OCI-LY3 (cell line): ENCODE measurements at regions not wholly inside any gene's neighbourhood (a gene's known extent, or its start where the extent isn't known, plus 50 kb on each side); places are given as distances from the start of the nearest gene placed in this dataset.
A peak's percentile ranks its signal among the peaks of the same experiment; 100 is the strongest.

Source experiments
- H2AFZ ChIP-seq: fragments of 200-600, 300-600 bp; shearing (Covaris generic); 2 replicates; pipeline ENCODE4 v1.6.0; 2014; ENCODE audit warnings: antibody characterized with exemption, low read depth, low read length
- H3K27ac ChIP-seq: fragments of 200-600, 300-600 bp; sonication (generic); 2 replicates; pipeline ENCODE4 v1.5.1; 2014; ENCODE audit warnings: mild to moderate bottlenecking, low read length, moderate library complexity, mixed read lengths
- H3K27me3 ChIP-seq: fragments of 200-600, 300-600 bp; sonication (generic); 2 replicates; pipeline ENCODE4 v1.6.1; 2014; ENCODE audit warnings: low read depth, low read length, mixed read lengths
- H3K36me3 ChIP-seq: fragments of 200-600, 300-600 bp; sonication (generic); replicated peaks from 2 replicates; pipeline ENCODE3; 2014; ENCODE audit warnings: low read depth, low read length, mixed read lengths
- H3K4me1 ChIP-seq: fragments of 300-600, 200-600 bp; sonication (generic); 2 replicates; pipeline ENCODE4 v1.6.1; 2014; ENCODE audit warnings: low read length, mixed read lengths
- H3K4me2 ChIP-seq: fragments of 200-600, 300-600 bp; sonication (generic); 2 replicates; pipeline ENCODE4 v1.6.1; 2014; ENCODE audit warnings: low read length, mixed read lengths
- H3K4me3 ChIP-seq: fragments of 300-600, 200-600 bp; sonication (generic); 2 replicates; pipeline ENCODE4 v1.5.1; 2014; ENCODE audit warnings: antibody characterized with exemption, mild to moderate bottlenecking, low read length, moderate library complexity
- H3K79me2 ChIP-seq: fragments of 300-600, 200-600 bp; shearing (Covaris generic); 2 replicates; pipeline ENCODE4 v1.6.1; 2014; ENCODE audit warnings: mild to moderate bottlenecking, low read length, mixed read lengths
- H3K9ac ChIP-seq: fragments of 300-600, 200-600 bp; shearing (Covaris generic); 2 replicates; pipeline ENCODE4 v1.6.0; 2014; ENCODE audit warnings: mild to moderate bottlenecking, low read length, moderate library complexity
- H3K9me3 ChIP-seq: fragments of 200-600, 300-600 bp; shearing (Covaris generic); 2 replicates; pipeline ENCODE4 v1.6.1; 2014; ENCODE audit warnings: low read length, mixed read lengths; ENCODE audit not compliant: insufficient read depth
- H4K20me1 ChIP-seq: fragments of 200-600, 300-600 bp; sonication (generic); 2 replicates; pipeline ENCODE4 v1.6.1; 2016; ENCODE audit warnings: low read length, mixed read lengths; ENCODE audit not compliant: insufficient read depth
- EZH2phosphoT487 ChIP-seq: fragments of 200-600 bp; shearing (Covaris generic); IDR thresholded peaks from 2 replicates; pipeline ENCODE4 v1.6.1; 2018; ENCODE audit warnings: antibody characterized with exemption, mixed run types, low read depth
- TF ChIP-seq, protein P1 (sequence below): fragments of 200-600, 300-600 bp; sonication (generic); IDR thresholded peaks from 2 replicates; pipeline ENCODE4 v1.5.1; 2014; ENCODE audit warnings: antibody characterized with exemption, low read length, low read depth

GRCh38 chr14:46596236-46596635, 55.3 kb downstream of the RPL10L start:
- Histone ChIP-seq H3K27me3 (no peaks in the 10 kb centered on the region), H3K4me3 (no peak overlapping the region), H3K9ac (no peak overlapping the region), H3K27ac (no peak overlapping the region), H4K20me1 (no peaks in the 10 kb centered on the region), H3K4me1 (peaks cover 26% of the 10 kb centered on the region), H3K79me2 (no peaks in the 10 kb centered on the region), H3K36me3 (peaks cover 12% of the 10 kb centered on the region), H3K4me2 (no peak overlapping the region), H3K9me3 (0 out of 2 replicates have a peak, but pooled peaks cover 6% of the 10 kb centered on the region), H2AFZ (no peak overlapping the region)
- TF ChIP-seq EZH2phosphoT487, result no peak
- TF ChIP-seq, protein P1, sequence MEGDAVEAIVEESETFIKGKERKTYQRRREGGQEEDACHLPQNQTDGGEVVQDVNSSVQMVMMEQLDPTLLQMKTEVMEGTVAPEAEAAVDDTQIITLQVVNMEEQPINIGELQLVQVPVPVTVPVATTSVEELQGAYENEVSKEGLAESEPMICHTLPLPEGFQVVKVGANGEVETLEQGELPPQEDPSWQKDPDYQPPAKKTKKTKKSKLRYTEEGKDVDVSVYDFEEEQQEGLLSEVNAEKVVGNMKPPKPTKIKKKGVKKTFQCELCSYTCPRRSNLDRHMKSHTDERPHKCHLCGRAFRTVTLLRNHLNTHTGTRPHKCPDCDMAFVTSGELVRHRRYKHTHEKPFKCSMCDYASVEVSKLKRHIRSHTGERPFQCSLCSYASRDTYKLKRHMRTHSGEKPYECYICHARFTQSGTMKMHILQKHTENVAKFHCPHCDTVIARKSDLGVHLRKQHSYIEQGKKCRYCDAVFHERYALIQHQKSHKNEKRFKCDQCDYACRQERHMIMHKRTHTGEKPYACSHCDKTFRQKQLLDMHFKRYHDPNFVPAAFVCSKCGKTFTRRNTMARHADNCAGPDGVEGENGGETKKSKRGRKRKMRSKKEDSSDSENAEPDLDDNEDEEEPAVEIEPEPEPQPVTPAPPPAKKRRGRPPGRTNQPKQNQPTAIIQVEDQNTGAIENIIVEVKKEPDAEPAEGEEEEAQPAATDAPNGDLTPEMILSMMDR, result no peak

DNA sequence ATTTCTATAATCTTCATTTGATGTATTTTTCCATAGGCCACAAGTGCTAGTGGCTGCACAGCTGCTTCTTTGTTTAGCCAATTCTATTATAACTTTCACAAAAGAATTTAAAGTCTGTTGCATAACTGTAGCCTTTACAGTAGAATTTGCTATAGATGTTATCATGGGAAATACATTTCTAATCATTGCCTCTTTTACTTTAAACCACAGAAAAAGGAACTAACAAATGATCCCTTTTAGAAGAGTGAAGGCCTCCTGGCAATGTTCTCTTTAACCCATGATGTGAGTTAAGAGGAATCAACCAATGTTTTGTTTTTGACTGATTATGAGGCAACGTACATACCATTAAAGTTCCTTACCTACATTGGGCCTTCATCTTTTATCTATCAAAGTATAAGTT, 68.8 kb downstream of the RPL10L start:
- Histone ChIP-seq H3K9me3 (no peaks in the 10 kb centered on the region), H3K9ac (no peak overlapping the region), H3K27me3 (no peaks in the 10 kb centered on the region), H3K27ac (no peak overlapping the region), H4K20me1 (no peaks in the 10 kb centered on the region), H3K36me3 (peaks cover 4% of the 10 kb centered on the region), H3K4me1 (peaks cover 21% of the 10 kb centered on the region), H3K4me3 (no peak overlapping the region), H3K4me2 (no peak overlapping the region), H2AFZ (no peak overlapping the region), H3K79me2 (no peaks in the 10 kb centered on the region)
- TF ChIP-seq, protein P1, result no peak
- no peak for TF ChIP-seq EZH2phosphoT487

- peak overlapping the region; percentile 69 for H2AFZ ChIP-seq
- peak overlapping the region; percentile 67 for H3K4me2 ChIP-seq
Measured at GRCh38 chr14:46581036-46581671, 70.4 kb downstream of the RPL10L start.

GRCh38 chr14:46574978-46575375, 76.6 kb downstream of the RPL10L start:
- no peaks in the 10 kb centered on the region for H3K79me2 ChIP-seq
- H3K27me3 ChIP-seq, result no peaks in the 10 kb centered on the region
- no peak for TF ChIP-seq EZH2phosphoT487
- TF ChIP-seq, protein P1, result no peak
- no peak overlapping the region for H3K27ac ChIP-seq
- H3K4me3 ChIP-seq, result no peak overlapping the region
- no peak overlapping the region for H2AFZ ChIP-seq
- peak overlapping the region; percentile 16; the same call in 1 of the 2 replicates for H3K4me2 ChIP-seq
- H3K9ac ChIP-seq, result no peak overlapping the region
- no peaks in the 10 kb centered on the region for H4K20me1 ChIP-seq
- H3K4me1 ChIP-seq, result peaks cover 18% of the 10 kb centered on the region
- no peaks in the 10 kb centered on the region for H3K9me3 ChIP-seq
- no peaks in the 10 kb centered on the region for H3K36me3 ChIP-seq

More at GRCh38 chr14:46581036-46581671, 70.4 kb downstream of the RPL10L start:
- Histone ChIP-seq H4K20me1 (no peaks in the 10 kb centered on the region), H3K27me3 (no peaks in the 10 kb centered on the region), H3K4me1 (peaks cover 25% of the 10 kb centered on the region), H3K36me3 (peaks cover 4% of the 10 kb centered on the region), H3K4me3 (peak overlapping the region; percentile 41), H3K27ac (peak overlapping the region; percentile 68), H3K9ac (peak overlapping the region; percentile 49; the same call in 1 of the 2 replicates), H3K9me3 (no peaks in the 10 kb centered on the region), H3K79me2 (no peaks in the 10 kb centered on the region)
- TF ChIP-seq, protein P1, result peak; percentile 88
- no peak for TF ChIP-seq EZH2phosphoT487
